C4-2B (cell line): ENCODE measurements at regions not wholly inside any gene's neighbourhood (a gene's known extent, or its start where the extent isn't known, plus 50 kb on each side); places are given as distances from the start of the nearest gene placed in this dataset.

Source experiments
- H3K27ac ChIP-seq: fragments of 450-650 bp; 2 replicates; pipeline ENCODE4 v1.5.1; 2017
- CTCF ChIP-seq: fragments of 450-650 bp; conservative IDR thresholded peaks from 2 replicates; pipeline ENCODE4 v1.5.1; 2017; ENCODE audit warnings: mild to moderate bottlenecking
- ZFX ChIP-seq: fragments of 450-650 bp; IDR thresholded peaks from 2 replicates; pipeline ENCODE4 v1.6.1; 2017

- TF ChIP-seq ZFX (no peak), CTCF (no peak)
These were observed 66.1 kb upstream of the SPON1 start for GRCh38 chr11:13896175-13896980.

GRCh38 chr11:13896981-13897353 is 65.6 kb upstream of the SPON1 start:
- TF ChIP-seq ZFX (no peak), CTCF (no peak)
- H3K27ac ChIP-seq, result no peak overlapping the region

More at GRCh38 chr11:13896175-13896980, 66.1 kb upstream of the SPON1 start:
- H3K27ac ChIP-seq, result no peak overlapping the region

- no peak for TF ChIP-seq CTCF
- no peak for TF ChIP-seq ZFX
- H3K27ac ChIP-seq, result no peak overlapping the region
These were observed 64.8 kb upstream of the SPON1 start for GRCh38 chr11:13897646-13898276.

GRCh38 chr11:13899603-13900002 is 62.9 kb upstream of the SPON1 start:
- TF ChIP-seq CTCF (no peak), ZFX (no peak)
- H3K27ac ChIP-seq, result no peak overlapping the region

- H3K27ac ChIP-seq, result no peak overlapping the region
- TF ChIP-seq CTCF (no peak), ZFX (no peak)
These were observed 60.0 kb upstream of the SPON1 start for GRCh38 chr11:13902523-13902922.

GRCh38 chr11:13905137-13905781 is 57.3 kb upstream of the SPON1 start:
- H3K27ac ChIP-seq, result no peak overlapping the region
- TF ChIP-seq ZFX (no peak), CTCF (no peak)

GRCh38 chr11:13907678-13908077 is 54.8 kb upstream of the SPON1 start:
- TF ChIP-seq ZFX (no peak), CTCF (no peak)
- H3K27ac ChIP-seq, result no peak overlapping the region
